GM21737 (cell line): ENCODE measurements at regions not wholly inside any gene's neighbourhood (a gene's known extent, or its start where the extent isn't known, plus 50 kb on each side); places are given as distances from the start of the nearest gene placed in this dataset.
"Not testable (repeated sequence)": the region's sequence is repeated elsewhere in the genome, so short reads cannot be mapped to it uniquely, and the experiment has no call there.

Experiments used
- ATAC-seq: cut with Tn5 transposase; IDR thresholded peaks from one replicate; pipeline ENCODE4 v1.9.1; 2021; ENCODE audit warnings: mild to moderate bottlenecking, moderate library complexity; ENCODE audit not compliant: unreplicated experiment

GRCh38 chr10:43845121-43845520 is 196.4 kb upstream of the ZNF32 start:
- ATAC-seq, result no peak

- no peak for ATAC-seq
These were observed 195.5 kb upstream of the ZNF32 start for GRCh38 chr10:43844221-43844620.

- no peak for ATAC-seq
These were observed 194.8 kb upstream of the ZNF32 start for GRCh38 chr10:43843321-43844101.

- no peak for ATAC-seq
These were observed 193.8 kb upstream of the ZNF32 start for GRCh38 chr10:43842496-43842895.

- no peak for ATAC-seq
These were observed 193.4 kb upstream of the ZNF32 start for GRCh38 chr10:43842072-43842471.

GRCh38 chr10:43839973-43840372 is 191.3 kb upstream of the ZNF32 start:
- ATAC-seq, result no peak

GRCh38 chr10:43834751-43835150 is 186.1 kb upstream of the ZNF32 start:
- ATAC-seq, result not testable (repeated sequence)

- ATAC-seq, result no peak
These were observed 179.2 kb upstream of the ZNF32 start for GRCh38 chr10:43827853-43828252.

- no peak for ATAC-seq
These were observed 177.3 kb upstream of the ZNF32 start for GRCh38 chr10:43825984-43826383.

- no peak for ATAC-seq
These were observed 176.7 kb upstream of the ZNF32 start for GRCh38 chr10:43825421-43825820.

- no peak for ATAC-seq
These were observed 176.3 kb upstream of the ZNF32 start for GRCh38 chr10:43824934-43825333.

GRCh38 chr10:43822631-43823580 is 174.2 kb upstream of the ZNF32 start:
- ATAC-seq, result no peak

GRCh38 chr10:43821103-43821502 is 172.4 kb upstream of the ZNF32 start:
- ATAC-seq, result no peak

GRCh38 chr10:43820663-43821062 is 172.0 kb upstream of the ZNF32 start:
- no peak for ATAC-seq

- ATAC-seq, result no peak
These were observed 171.0 kb upstream of the ZNF32 start for GRCh38 chr10:43819464-43820230.

- ATAC-seq, result no peak
These were observed 170.0 kb upstream of the ZNF32 start for GRCh38 chr10:43818687-43819086.

- ATAC-seq, result no peak
These were observed 168.7 kb upstream of the ZNF32 start for GRCh38 chr10:43817368-43817767.

- peak; percentile 98 for ATAC-seq
These were observed 168.0 kb upstream of the ZNF32 start for GRCh38 chr10:43816351-43817321.

- no peak for ATAC-seq
These were observed 166.7 kb upstream of the ZNF32 start for GRCh38 chr10:43815181-43815885.
